Hematopoietic multipotent progenitor cell treated with erythropoietin and hydrocortisone succinate and interleukin-3 and kit ligand, for 6 days (in vitro differentiated cells): ENCODE measurements at regions not wholly inside any gene's neighbourhood (a gene's known extent, or its start where the extent isn't known, plus 50 kb on each side); places are given as distances from the start of the nearest gene placed in this dataset.

Source experiments
- DNase-seq: peaks from one replicate; pipeline ENCODE4 v3.0.0-alpha.2; 2015

DNA sequence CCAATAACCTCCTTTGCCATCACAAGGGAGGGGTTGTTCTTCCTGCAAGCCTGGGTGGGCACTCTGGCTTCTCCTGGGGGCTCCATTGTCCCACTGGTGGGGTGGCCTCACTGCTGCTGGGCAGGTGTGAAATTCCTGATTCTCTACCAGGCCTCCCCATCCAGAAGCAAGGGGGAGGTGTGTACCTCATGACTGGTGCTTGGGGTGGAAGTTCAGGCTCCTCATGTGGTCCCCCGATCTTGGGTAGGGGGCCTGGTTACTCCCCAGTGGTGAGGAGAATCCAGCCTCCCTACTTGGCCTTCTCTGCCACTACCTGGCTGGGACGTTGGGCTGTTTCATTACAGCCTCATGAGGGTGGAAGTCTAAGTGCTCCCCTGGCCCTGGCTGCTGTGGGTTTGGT is 433.9 kb downstream of the IRX2 start:
- DNase-seq: no peak

DNA sequence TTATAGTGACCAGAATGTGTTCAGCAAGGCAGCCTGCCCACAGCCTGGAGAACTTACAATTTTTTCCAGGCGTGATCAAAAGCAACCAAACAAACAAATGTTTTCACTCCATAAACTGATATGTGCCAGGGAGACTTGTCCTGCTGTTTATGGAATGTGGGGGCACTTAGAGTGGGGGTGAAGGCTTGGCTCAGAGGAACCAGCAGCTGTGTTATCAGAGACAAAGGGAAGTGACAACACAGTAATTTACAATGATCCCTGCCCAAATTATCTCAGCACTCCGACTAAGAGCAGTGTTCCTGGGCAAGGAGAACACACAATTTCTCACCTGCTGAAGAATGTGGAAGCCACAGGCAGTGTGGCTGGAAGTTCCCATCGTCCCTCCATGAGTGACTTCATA is 429.1 kb upstream of the IRX4 start:
- no peak for DNase-seq

DNA sequence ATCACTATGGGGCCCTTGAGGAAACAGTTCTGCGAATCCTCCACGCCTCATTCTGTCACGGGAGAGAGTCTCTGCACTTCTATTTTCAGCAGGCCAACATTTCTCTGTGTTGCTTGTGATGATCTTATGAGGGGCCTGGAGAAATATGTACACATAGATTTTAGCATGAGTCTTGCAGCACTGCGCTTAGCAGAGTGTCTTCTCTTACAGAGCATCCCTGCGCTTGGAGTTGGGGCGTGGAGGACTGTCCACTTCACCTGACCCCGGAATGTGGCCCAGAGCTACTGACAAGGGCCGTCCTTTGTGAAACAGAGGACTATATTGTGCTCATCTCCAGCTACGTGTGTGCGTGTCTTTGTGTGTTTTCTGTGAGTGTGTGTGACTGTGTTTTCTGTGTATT is 428.2 kb upstream of the IRX4 start:
- no peak for DNase-seq

DNA sequence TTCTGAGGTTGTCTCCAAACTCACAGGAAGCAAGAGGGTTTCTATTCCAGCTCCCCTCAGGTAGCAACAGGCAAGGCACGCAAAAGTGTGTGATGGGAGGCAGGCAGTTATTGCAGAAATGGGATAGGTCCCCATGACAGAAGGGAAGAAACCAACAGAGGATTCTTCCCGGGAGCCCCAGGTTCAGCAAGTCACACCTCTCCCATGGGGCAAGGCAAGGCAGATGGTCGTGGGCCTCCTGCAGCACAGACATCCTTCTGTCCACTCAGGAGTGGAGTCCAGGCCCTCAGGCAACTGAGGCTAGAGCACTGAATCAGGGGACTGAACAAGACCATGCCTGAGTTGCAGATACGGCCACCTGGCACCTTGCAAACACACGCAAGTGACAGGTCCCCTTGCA is 424.9 kb upstream of the IRX4 start:
- no peak for DNase-seq

DNA sequence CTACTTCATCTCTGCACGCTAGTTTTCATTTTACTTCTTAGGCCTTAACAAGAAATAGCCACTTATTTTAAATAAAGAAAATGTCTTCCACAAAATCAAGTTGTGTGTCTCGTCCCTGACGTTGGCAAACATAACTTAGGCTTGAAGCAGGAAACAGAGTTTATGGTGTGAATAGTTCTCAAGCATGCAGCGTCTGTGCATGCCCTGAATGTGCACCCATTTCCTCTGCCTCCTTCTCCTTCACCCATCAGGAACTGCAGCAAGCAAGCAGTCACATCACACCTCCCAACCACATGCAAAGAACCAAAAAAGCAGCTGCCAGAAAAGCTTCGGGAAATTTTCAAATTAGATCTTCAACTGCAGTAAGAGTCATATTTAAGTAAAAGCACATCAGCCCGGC is 424.0 kb upstream of the IRX4 start:
- DNase-seq: no peak

DNA sequence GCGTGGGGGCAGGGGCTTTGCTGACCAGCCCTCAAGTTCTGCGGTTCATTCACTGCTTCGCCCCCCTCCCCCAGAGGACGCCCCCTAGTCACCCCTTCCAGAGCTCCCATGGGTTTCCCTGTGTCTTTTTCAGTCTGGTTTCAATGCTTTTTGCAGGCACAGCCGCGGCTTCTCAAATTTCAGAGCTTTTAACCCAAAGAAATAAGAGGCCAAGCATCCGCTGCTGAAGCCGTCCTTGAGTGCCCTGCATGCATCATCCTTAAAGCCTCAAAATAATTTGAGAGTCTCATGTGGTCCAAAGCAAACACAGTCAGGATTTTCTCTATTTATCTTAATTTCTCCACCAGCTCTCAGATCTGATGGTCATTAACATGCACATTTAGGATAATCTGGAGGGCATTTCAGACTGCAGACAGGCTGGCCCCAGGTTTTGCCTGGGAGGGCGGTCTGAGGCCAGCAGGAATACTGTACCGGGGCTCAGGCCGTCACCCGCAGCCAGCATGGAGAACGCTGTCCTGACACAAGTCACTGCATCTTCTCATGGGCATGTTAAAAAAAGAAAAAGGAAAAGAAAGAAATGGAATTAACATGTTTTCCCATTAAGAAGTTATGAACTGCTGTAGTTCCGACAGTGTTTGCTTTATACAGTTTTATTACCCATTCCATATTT is 420.8 kb upstream of the IRX4 start:
- no peak for DNase-seq

DNA sequence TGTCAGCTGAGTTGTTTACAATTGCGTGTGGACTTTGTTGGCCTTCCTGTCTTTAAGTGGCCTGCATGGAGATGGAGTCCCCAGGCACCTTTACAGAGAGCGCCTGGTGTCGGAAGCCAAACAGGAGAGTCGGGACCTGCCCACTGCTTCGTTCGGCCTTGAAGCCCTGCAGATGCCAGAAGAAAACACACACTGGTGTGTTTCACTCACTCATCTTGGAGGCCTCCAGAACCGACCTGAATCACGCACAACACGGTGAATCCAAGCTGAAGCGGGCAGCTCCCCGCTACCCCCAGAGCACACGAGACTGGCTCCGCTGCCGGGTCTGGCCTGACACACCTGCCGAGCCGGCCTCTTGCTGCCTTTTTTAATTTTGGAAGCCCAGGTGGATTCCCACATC is 419.4 kb upstream of the IRX4 start:
- DNase-seq: no peak

DNA sequence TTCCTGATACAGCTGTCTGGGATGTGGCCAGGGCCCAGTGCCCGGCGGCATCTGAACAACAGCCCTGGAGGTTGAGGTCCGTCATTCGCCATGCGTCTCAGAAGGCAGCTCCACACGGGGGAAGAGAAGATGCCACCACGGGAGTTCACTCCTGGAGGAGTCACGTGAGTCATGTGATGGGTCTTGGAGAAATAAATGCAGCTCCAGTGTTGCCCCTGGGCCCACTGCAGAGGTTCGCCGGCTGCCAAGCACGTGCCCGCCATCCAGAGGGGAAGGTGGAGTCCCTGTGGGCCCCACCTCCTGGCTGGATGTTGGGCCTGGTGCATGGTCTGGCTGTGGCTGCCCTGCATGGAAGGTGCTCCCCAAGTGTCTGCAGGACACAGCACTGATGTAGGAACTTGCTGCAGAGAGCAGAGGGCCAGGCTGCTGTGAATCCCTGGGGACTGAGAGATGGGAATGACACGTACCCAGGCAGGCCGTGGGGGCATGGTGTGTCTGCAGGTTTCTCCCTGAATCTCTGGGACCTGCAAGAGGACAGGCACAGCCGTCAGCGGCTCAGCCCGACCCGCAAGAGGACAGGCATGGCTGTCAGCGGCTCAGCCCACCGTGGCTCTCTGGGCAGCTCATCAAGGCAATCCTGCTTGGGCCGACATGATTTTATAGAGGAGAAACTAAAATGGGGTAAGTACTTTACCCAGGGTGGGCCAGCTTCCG is 418.3 kb upstream of the IRX4 start:
- DNase-seq: no peak

DNA sequence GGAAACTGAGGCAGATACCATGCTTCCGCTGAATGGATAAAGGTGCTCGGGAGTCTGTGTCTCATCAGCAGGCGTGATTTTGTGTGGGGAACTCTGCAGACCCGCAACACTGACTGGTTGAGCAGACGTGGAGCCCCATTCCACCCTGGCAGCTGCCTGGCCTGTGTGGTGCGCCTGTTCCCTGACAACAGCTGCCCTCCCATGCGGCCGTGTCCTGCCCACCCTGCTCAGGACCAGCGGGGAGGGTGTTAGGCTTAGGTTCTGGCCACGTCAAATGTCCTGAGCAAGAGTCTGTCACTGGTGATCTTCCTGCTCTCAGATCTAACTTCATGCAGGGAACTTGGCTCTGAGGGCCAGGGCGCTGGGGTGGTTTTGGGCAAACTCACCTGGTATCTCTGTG is 417.7 kb upstream of the IRX4 start:
- DNase-seq: no peak

DNA sequence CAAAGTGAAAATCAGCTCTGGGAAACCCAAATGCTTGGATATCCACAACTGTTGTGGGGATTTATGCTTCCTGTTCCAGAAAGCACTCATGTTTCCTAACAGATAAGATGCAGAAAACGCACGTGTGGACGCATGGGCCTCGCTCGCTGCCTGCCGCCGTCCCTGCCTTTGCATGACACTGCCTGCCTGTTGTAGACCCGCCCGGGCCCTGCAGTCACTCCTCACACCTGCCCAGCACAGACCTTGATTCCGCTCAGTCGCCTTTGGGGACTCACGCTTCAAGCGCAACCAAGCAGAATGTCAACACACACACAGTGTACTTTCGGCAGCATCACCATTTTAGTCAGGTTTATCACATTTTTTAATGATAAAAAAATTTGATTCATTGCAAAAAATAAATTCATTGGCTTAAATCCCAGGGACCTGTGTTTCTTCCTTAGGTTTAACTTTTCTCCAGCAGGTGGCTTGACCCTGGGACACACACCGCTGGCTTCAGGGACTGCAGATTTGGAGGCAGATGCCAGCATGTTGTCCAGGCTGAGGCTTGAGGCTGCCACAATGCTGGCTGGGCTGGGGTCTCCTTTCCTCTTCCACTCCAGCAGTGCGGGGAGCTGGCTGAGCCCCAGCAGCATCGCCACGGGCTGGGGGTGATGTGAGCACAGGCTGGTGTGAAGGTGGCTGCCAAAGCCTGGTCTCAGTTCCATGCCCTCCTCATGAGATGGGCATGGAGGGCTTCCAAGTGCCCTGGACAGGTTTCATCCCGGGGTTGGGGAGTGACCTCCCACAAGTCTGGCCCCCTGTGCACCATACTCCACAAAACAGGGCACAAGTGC is 416.9 kb upstream of the IRX4 start:
- no peak for DNase-seq

DNA sequence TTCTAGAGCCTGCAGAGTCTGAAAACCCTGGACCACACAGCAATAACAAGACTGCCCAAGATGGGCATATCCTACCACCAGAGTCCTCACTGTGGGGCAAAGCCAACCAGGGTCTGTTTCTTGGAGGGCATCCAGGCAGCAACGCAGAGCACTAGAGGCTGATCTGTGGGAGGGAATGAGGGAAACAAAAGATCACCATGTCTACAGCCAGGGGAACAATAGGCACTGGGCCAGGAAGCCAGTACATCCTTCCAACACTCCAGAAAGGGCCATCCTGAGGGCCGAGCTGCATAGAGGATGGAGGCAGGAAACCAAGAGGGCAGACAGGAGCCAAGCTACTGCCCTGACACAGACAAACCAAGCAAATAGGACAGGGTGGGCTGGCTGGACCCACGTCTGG is 416.1 kb upstream of the IRX4 start:
- DNase-seq: no peak

DNA sequence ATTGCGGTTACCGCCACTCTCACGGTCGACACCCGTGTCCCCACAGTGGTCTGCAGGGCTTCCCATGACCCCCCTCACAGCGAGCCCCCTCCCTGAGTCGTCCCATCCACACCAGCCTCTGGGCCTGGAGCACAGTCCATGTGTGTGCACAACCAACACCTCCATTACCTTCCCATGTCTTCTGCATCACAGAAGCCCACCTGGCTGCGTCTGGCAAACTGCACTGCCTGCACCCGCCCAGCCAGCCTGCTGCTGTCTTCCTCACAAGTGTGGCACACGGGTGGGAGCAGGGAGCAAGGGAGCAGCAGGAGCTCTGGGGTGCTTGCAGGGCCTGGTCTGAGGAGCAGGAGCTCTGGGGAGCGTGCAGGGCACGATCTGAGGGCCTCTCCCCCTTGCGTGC is 415.3 kb upstream of the IRX4 start:
- DNase-seq: no peak

DNA sequence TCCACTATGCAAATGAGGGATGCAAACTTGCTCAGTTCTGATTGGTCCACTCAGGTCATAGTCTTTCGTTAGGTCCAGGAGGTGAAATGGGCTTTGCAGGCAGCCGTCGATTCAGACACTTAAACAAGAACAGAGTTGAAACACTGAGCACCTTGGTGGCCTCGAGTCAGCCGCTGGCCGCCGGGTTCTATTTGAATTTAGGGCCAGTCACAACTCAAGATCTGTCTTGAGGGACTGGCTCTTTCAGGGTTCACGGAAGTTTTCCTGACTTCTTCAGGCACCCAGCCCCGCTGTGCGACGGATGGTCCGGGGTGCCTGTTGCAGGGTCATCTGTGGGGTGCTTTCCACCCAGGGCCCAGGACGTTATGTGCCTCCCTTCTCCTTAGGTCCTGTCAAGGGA is 412.8 kb upstream of the IRX4 start:
- no peak for DNase-seq

DNA sequence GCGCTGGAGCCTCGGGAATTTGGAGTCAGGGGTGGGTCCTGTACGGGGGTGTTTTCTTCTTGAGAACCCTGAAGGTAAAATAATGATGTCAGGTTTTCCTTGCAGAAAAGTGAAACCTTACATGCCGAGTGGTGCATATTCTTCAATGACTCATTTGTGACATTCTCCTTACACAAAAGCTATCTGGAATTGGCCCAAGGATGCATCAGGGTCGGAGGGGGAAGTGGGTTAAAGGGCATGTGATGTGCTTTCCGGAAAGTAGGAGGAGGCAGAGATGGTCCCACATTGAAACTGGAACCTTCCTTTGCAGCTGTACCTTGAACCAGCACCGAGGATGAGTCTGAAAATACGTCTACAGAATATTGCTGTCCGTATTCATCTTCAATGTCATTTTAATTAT is 411.2 kb upstream of the IRX4 start:
- DNase-seq: no peak

DNA sequence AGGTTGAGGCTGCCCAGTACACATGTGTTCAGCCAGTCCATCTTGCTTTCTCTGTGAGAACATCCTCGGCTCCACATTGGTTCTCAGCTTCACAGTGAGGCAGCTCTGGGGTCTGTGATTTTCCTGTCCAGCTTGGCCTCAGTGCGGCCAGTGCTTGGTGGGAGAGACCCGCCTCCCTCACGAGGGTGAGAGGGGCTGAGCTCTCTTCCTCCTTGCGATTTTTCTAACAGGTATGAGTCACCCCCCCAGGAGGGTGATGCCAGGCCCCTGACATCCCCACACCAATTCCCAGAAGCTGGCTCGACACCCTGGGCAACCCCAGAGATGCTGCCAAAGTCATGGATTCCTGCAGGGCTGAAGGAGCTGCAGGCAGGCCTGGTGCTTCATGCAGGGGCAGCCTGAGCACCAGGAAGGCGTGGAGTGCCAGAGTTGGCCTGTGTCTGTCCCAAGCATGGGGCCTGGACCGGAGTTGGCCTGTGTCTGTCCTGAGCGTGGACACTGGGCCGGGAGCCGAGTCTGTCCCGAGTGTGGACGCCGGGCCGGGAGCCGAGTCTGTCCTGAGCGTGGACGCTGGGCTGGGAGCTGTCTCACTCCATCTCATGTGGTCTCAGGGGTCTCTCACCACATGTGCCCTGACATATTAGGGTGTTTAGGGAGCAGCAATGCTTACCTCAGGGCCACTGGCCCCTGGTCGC is 408.6 kb upstream of the IRX4 start:
- DNase-seq: no peak

DNA sequence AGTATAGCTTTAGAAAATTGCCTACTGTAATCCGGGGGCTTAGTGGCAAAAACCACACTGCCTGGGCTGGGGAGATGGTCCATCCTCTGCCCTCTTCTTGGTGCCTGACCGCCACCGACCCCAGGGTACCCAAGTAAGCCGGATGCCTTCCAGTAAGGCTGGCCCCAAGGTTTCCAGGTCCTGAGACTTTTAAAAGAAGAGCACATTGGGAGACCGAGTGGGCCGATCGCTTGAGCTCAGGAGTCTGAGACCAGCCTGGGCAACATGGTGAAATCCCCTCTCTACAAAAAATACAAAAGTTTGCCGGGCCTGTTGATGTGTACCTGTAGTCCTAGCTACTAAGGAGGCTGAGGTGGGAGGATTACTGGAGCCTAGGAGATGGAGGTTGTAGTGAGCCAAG is 406.7 kb upstream of the IRX4 start:
- no peak for DNase-seq

DNA sequence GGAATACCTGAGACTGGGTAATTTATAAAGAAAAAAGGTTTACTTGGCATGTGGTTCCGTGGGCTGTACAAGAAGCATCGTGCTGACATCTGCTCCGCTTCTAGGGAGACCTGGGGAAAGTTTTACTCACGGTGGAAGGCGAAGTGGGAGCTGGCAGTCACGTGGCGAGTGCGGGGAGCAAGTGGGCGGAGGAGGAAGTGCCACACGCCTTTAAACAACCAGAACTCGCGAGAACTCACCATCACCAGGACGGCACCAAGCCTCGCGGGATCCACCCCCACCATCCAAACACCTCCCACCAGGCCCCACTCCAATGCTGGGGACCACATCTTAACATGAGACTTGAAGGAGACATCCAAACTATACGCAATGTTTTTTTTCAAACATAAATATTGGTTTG is 406.2 kb upstream of the IRX4 start:
- no peak for DNase-seq

DNA sequence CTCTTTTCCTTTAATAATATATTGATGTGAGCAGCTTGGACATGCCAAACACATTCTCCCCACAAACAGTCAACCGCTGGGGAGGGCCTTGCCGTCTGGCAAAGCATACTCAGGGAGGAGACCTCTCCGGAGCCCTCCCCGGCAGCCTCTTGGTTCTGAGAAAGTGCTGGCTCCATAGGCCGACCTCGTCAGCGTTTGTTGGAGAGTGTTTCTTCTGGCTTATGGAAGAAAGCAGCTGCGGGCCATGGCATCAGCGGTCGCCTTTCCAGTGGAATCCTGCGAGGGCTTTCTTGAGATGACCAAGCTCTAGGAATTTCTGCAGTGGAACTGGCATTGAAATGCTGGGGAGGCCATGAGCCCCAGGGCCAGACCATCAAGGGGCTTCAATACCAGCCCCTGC is 405.7 kb upstream of the IRX4 start:
- DNase-seq: no peak

DNA sequence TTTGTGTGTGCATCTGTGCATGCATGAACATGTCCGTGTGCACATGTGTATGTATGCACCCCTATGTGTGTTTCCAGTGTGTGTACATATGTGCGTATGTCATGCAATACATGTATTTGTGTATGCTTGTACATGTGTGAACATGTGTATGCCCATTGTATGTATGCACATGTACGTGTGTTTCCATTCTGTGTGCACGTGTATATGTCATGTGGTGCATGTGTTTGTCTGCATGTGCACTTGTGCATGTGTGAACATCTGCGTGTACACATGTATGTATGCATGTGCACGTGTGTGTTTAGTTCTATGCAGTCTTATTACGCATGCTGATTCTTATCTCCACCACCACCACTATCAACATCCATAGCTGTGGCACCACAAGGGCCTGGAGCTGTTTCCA is 403.5 kb upstream of the IRX4 start:
- DNase-seq: no peak

DNA sequence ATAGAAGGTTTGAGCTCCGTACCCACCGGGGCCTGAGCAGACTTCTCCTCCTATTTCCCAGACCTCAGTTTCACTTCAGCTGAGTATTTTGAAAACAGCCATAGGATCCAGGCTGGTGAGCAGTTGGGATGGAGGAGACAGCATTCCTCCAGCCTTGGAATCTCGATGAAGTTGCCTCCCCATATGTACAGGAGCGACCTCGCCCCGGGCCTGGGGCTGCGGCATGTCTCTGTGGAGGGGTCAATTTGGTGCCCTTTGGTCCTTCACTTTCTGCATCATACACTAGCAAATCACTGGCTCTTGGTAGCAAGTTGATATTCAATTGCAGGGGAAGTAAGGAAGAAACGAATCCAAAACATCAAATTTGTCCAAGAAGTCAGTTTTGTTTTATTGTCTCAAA is 402.0 kb upstream of the IRX4 start:
- no peak for DNase-seq

DNA sequence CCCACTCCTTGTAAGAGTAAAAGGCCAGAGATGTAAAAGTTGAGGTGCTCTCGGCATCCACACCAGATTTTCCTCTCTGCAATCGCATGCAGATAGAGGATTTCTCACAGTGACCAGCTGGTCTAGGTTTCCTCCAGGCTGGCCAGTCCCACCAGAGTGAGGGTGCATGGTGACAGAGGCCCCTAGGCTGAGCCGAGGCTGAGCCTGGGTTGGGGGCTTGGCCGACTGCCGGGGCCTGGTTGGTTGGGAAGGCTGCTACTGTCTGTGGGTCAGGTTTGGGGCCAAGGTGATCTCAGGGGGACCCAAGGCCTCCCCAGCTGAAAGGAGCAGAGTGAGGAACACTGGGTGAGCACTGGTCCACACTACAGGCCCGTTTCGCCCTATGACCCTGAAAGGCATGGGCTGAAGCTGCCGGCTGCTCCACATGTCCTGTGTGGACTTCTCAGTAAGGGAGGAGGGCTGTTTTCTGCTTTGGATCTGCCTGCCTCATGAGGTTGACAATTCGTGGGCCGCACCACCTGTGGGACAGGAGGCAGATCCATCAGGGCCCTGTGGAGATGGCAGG is 400.8 kb upstream of the IRX4 start:
- DNase-seq: no peak

DNA sequence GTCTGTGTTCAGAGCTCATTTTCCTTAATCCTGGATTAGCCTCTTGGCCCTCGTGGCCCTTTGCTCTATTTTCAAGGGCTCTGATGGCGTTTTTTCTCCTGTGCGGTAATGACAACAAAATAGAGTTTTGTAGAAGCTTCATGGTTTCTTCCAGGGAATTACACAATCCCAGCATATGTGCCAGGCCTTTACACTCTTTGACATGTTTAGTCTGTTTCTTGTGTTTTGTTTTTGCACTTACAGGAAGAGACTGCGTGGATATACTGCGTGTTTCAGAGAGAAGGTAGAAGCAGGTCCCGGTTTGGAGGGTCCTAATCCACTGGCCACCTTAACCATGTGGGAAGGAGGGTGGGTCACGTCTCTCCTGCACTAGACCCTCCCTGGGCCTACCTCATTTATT is 400.2 kb upstream of the IRX4 start:
- no peak for DNase-seq

DNA sequence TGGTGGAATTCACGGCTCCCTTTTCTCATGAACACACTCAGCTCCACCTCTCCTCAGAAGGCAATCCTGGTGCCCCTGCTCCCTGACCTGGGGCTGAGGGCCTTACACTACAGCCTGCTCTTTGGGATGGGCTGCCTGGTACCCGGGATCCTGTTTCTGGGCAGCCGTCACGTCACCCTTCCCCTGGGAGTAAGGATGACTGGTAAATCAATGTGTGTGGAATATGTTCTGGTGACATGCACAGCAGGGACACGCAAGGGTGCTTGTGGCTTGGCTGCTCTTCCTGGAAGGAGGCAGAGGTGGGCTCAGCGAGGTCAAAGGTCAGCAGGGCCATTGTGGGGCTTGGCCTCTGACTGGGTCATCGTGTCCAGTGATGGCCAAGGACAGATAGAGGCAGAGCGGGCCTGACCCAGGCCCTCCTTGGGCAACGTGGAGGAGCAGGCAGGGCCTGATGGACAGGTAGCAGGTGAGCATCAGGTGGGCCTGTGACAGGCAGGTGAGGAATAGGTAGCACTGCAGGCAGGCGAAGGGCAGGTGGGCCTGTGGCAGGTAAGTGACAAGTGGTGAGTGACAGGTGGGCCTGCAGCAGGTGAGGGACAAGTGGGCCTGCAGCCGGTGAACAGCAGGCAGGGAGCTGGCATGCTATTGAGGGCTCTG is 399.4 kb upstream of the IRX4 start:
- no peak for DNase-seq
